Activated CD4-positive, alpha-beta T cell treated with anti-CD3 and anti-CD28 coated beads, Interleukin-10, Interleukin-2, amounts not matched to agents 100 ng/mL and 50 ng/mL, durations not matched to agents 16 hours and 8 hours (primary cell): ENCODE measurements at regions not wholly inside any gene's neighbourhood (a gene's known extent, or its start where the extent isn't known, plus 50 kb on each side); places are given as distances from the start of the nearest gene placed in this dataset.

Source experiments
- DNase-seq: peaks from one replicate; pipeline ENCODE4 v3.0.0-alpha.2; 2020

GRCh38 chr13:106681997-106682396, 114.1 kb upstream of the ARGLU1 start:
- DNase-seq = no peak

- DNase-seq = no peak
These were observed 113.6 kb upstream of the ARGLU1 start for GRCh38 chr13:106681536-106681935.

- no peak for DNase-seq
These were observed 113.0 kb upstream of the ARGLU1 start for GRCh38 chr13:106680796-106681472.

- no peak for DNase-seq
These were observed 110.9 kb upstream of the ARGLU1 start for GRCh38 chr13:106678646-106679418.

- DNase-seq = no peak
These were observed 107.4 kb upstream of the ARGLU1 start for GRCh38 chr13:106675311-106675710.

- DNase-seq = no peak
These were observed 93.0 kb upstream of the ARGLU1 start for GRCh38 chr13:106660746-106661625.

- no peak for DNase-seq
These were observed 89.2 kb upstream of the ARGLU1 start for GRCh38 chr13:106657104-106657503.

- DNase-seq = no peak
These were observed 88.2 kb upstream of the ARGLU1 start for GRCh38 chr13:106656186-106656585.

GRCh38 chr13:106651442-106651841, 83.5 kb upstream of the ARGLU1 start:
- DNase-seq = no peak

- no peak for DNase-seq
These were observed 82.8 kb upstream of the ARGLU1 start for GRCh38 chr13:106650690-106651205.

GRCh38 chr13:106649495-106649894, 81.6 kb upstream of the ARGLU1 start:
- DNase-seq = no peak

GRCh38 chr13:106640515-106640914, 72.6 kb upstream of the ARGLU1 start:
- DNase-seq = no peak

- DNase-seq = no peak
These were observed 69.6 kb upstream of the ARGLU1 start for GRCh38 chr13:106637519-106637918.

GRCh38 chr13:106636492-106636891, 68.6 kb upstream of the ARGLU1 start:
- no peak for DNase-seq

- DNase-seq = no peak
These were observed 67.7 kb upstream of the ARGLU1 start for GRCh38 chr13:106635616-106636015.

- no peak for DNase-seq
These were observed 65.4 kb upstream of the ARGLU1 start for GRCh38 chr13:106633321-106633720.

GRCh38 chr13:106630650-106631049, 62.7 kb upstream of the ARGLU1 start:
- no peak for DNase-seq

GRCh38 chr13:106630162-106630561, 62.2 kb upstream of the ARGLU1 start:
- no peak for DNase-seq

- DNase-seq = no peak
These were observed 61.2 kb upstream of the ARGLU1 start for GRCh38 chr13:106628936-106629659.

GRCh38 chr13:106626473-106626872, 58.5 kb upstream of the ARGLU1 start:
- DNase-seq = no peak

- no peak for DNase-seq
These were observed 57.6 kb upstream of the ARGLU1 start for GRCh38 chr13:106625578-106625977.

- DNase-seq = no peak
These were observed 56.0 kb upstream of the ARGLU1 start for GRCh38 chr13:106623799-106624460.
